Caco-2 (cell line): ENCODE measurements at regions not wholly inside any gene's neighbourhood (a gene's known extent, or its start where the extent isn't known, plus 50 kb on each side); places are given as distances from the start of the nearest gene placed in this dataset.

ENCODE experiments used
- BruUV-seq: library from RNA; stranded (reverse); fragments of 400-500 nt; replicated peaks from 2 replicates; lab custom pipeline; 2021; lab: Mats Ljungman, UMichigan
- CTCF ChIA-PET: fragments of 300-600 bp; sonication (Branson Sonifier 250); formaldehyde crosslinking; loops from one replicate; lab custom pipeline; 2022; ENCODE audit warnings: antibody characterized with exemption; lab: Charles Lee
- POLR2A ChIA-PET: fragments of 300-600 bp; sonication (Branson Sonifier 250); formaldehyde crosslinking; loops from one replicate; lab custom pipeline; 2022; ENCODE audit warnings: antibody characterized with exemption; lab: Charles Lee
- DNase-seq, 2 experiments: peaks; one replicate each; pipeline versions ENCODE4 v3.0.0 to v3.0.0-alpha.2; 2020 to 2022
- H3K27me3 ChIP-seq: replicated peaks from 2 replicates; pipeline ENCODE4 v1.6.0; 2011; ENCODE audit warnings: low read length; ENCODE audit not compliant: control insufficient read depth, insufficient read depth
- H3K36me3 ChIP-seq: 2 replicates; pipeline ENCODE4 v1.5.1; 2011; ENCODE audit warnings: low read length; ENCODE audit not compliant: control insufficient read depth, insufficient read depth
- H3K4me1 ChIP-seq: fragments of 250-450 bp; sonication (Bioruptor Pico); 2 replicates; pipeline ENCODE4 v1.5.1; 2020; ENCODE audit warnings: mild to moderate bottlenecking
- H3K4me3 ChIP-seq: 2 replicates; pipeline ENCODE4 v1.5.1; 2011; ENCODE audit warnings: low read depth, mild to moderate bottlenecking, control low read depth, low read length
- H3K9me3 ChIP-seq: fragments of 250-450 bp; sonication (Bioruptor Pico); 2 replicates; pipeline ENCODE4 v1.5.1; 2020; ENCODE audit warnings: mild to moderate bottlenecking, moderate library complexity
- H3K27ac Mint-ChIP-seq: one replicate; pipeline ENCODE4 v1.8.0; 2022; ENCODE audit warnings: mixed read lengths; ENCODE audit not compliant: unreplicated experiment
- H3K27me3 Mint-ChIP-seq: one replicate; pipeline ENCODE4 v1.8.0; 2022; ENCODE audit warnings: mixed read lengths; ENCODE audit not compliant: insufficient read depth, unreplicated experiment
- H3K36me3 Mint-ChIP-seq: one replicate; pipeline ENCODE4 v1.8.0; 2022; ENCODE audit warnings: mild to moderate bottlenecking, mixed read lengths; ENCODE audit not compliant: insufficient read depth, unreplicated experiment
- H3K4me1 Mint-ChIP-seq: one replicate; pipeline ENCODE4 v1.8.0; 2022; ENCODE audit warnings: low read depth, mixed read lengths; ENCODE audit not compliant: unreplicated experiment
- H3K4me3 Mint-ChIP-seq: one replicate; pipeline ENCODE4 v1.8.0; 2022; ENCODE audit warnings: mild to moderate bottlenecking, moderate library complexity, mixed read lengths; ENCODE audit not compliant: unreplicated experiment
- H3K9me3 Mint-ChIP-seq: one replicate; pipeline ENCODE4 v1.8.0; 2022; ENCODE audit warnings: mixed read lengths; ENCODE audit not compliant: unreplicated experiment
- CTCF ChIP-seq, 2 experiments: fragments of 200-600 bp in 1 of 2; IDR thresholded peaks; 1 replicate in 1 of 2; 2 replicates in 1 of 2; pipeline versions ENCODE4 v1.5.1 to v1.8.0; 2011 to 2022; ENCODE audit warnings: antibody characterized with exemption in 1 of 2, control low read depth in 1 of 2, inconsistent platforms in 1 of 2, low read depth in 1 of 2, low read length in 1 of 2, mild to moderate bottlenecking in 1 of 2, moderate library complexity in 1 of 2; ENCODE audit not compliant: insufficient read depth in 1 of 2, severe bottlenecking in 1 of 2, unreplicated experiment in 1 of 2
- intact Hi-C: fragments of 100-400 bp; cut with micrococcal nuclease; formaldehyde crosslinking; loops from one replicate; pipeline ENCODE4 v1.10.0; 2022; ENCODE audit not compliant: unreplicated experiment

GRCh38 chr13:89831157-89831556 is 1516.3 kb upstream of the MIR17HG start:
- peaks cover 10% of the 10 kb centered on the region; the same call in 1 of the 2 replicates for H3K4me1 ChIP-seq
- no peak for DNase-seq
- BruUV-seq, result no TSS peak
- ChIA-PET POLR2A (no interaction called here), CTCF (no interaction called here)
- Mint-ChIP-seq H3K27me3 (no peaks in the 10 kb centered on the region), H3K36me3 (no peaks in the 10 kb centered on the region), H3K4me3 (no peak overlapping the region), H3K9me3 (no peaks in the 10 kb centered on the region), H3K4me1 (no peaks in the 10 kb centered on the region), H3K27ac (no peak overlapping the region)
- H3K9me3 ChIP-seq, result no peaks in the 10 kb centered on the region
- H3K4me3 ChIP-seq, result no peak overlapping the region
- no peaks in the 10 kb centered on the region for H3K36me3 ChIP-seq
- intact Hi-C loops, result no loop called here
- TF ChIP-seq CTCF (IDR thresholded peaks at IDR 0.05; ENCODE audit: insufficient read depth in 1 of 2, low read depth in 1 of 2, low read length in 1 of 2, severe bottlenecking in 1 of 2, unreplicated experiment in 1 of 2), result no peak
- H3K27me3 ChIP-seq, result no peaks in the 10 kb centered on the region

- H3K27ac Mint-ChIP-seq, result peak overlapping the region; percentile 43
Measured at GRCh38 chr13:89832827-89833226, 1514.7 kb upstream of the MIR17HG start.

GRCh38 chr13:89843621-89844020 is 1503.9 kb upstream of the MIR17HG start:
- Mint-ChIP-seq H3K4me1 (no peaks in the 10 kb centered on the region), H3K27ac (no peak overlapping the region), H3K9me3 (no peaks in the 10 kb centered on the region), H3K36me3 (no peaks in the 10 kb centered on the region), H3K4me3 (no peak overlapping the region), H3K27me3 (no peaks in the 10 kb centered on the region)
- ChIA-PET POLR2A (no interaction called here), CTCF (no interaction called here)
- intact Hi-C loops, result no loop called here
- no peak for TF ChIP-seq CTCF (IDR thresholded peaks at IDR 0.05; ENCODE audit: insufficient read depth in 1 of 2, low read depth in 1 of 2, low read length in 1 of 2, severe bottlenecking in 1 of 2, unreplicated experiment in 1 of 2)
- Histone ChIP-seq H3K9me3 (no peaks in the 10 kb centered on the region), H3K27me3 (no peaks in the 10 kb centered on the region), H3K4me3 (no peak overlapping the region), H3K4me1 (no peaks in the 10 kb centered on the region), H3K36me3 (no peaks in the 10 kb centered on the region)
- no TSS peak for BruUV-seq
- no peak for DNase-seq

More at GRCh38 chr13:89832827-89833226, 1514.7 kb upstream of the MIR17HG start:
- POLR2A ChIA-PET, result no interaction called here
- Histone ChIP-seq H3K27me3 (no peaks in the 10 kb centered on the region), H3K9me3 (no peaks in the 10 kb centered on the region), H3K36me3 (no peaks in the 10 kb centered on the region), H3K4me3 (no peak overlapping the region), H3K4me1 (peaks cover 10% of the 10 kb centered on the region; the same call in 1 of the 2 replicates)
- no peak for TF ChIP-seq CTCF (IDR thresholded peaks at IDR 0.05; ENCODE audit: insufficient read depth in 1 of 2, low read depth in 1 of 2, low read length in 1 of 2, severe bottlenecking in 1 of 2, unreplicated experiment in 1 of 2)
- DNase-seq, result peak in 1 of 2 experiments; percentile 10
- H3K9me3 Mint-ChIP-seq, result no peaks in the 10 kb centered on the region
- intact Hi-C loops, result no loop called here
- BruUV-seq, result no TSS peak
- H3K27me3 Mint-ChIP-seq, result no peaks in the 10 kb centered on the region
- H3K4me3 Mint-ChIP-seq, result no peak overlapping the region
- H3K36me3 Mint-ChIP-seq, result no peaks in the 10 kb centered on the region
- no peaks in the 10 kb centered on the region for H3K4me1 Mint-ChIP-seq
- CTCF ChIA-PET, result no interaction called here
